Esophagus squamous epithelium (tissue), 4 donors: ENCODE measurements at regions not wholly inside any gene's neighbourhood (a gene's known extent, or its start where the extent isn't known, plus 50 kb on each side); places are given as distances from the start of the nearest gene placed in this dataset.

ENCODE experiments used
- CTCF ChIP-seq, 6 experiments: fragments of 450-650 bp in 4 of 6; fragments of 200-600 bp in 2 of 6; sonication (generic) in 2 of 6; IDR thresholded peaks; one replicate each; pipeline ENCODE4 v1.5.1; 2016 to 2019; ENCODE audit warnings: antibody characterized with exemption in 6 of 6, mild to moderate bottlenecking in 4 of 6, moderate library complexity in 4 of 6
- POLR2A ChIP-seq, 4 donors: fragments of 450-650 bp; IDR thresholded peaks; one replicate each; pipeline ENCODE4 v1.6.1; 2017; ENCODE audit warnings: antibody characterized with exemption in 4 of 4, mild to moderate bottlenecking in 4 of 4, moderate library complexity in 3 of 4

GRCh38 chr13:104779311-104779993 is 1713.2 kb upstream of the SLC10A2 start:
- TF ChIP-seq POLR2A (IDR thresholded peaks at IDR 0.05), result no peak
- TF ChIP-seq CTCF (IDR thresholded peaks at IDR 0.05), result no peak
